ENCODE measurements at regions not wholly inside any gene's neighbourhood (a gene's known extent, or its start where the extent isn't known, plus 50 kb on each side); places are given as distances from the start of the nearest gene placed in this dataset.

GRCh38 chr6:155916846-155917624 lies 461.4 kb upstream of the NOX3 start:
- no peak for DNase-seq (ENCODE audit: low read depth in 1 of 2, low spot score in 1 of 2)
- Histone ChIP-seq H3K27ac (replicated peaks) (no peak overlapping the region), H3K4me3 (replicated peaks; ENCODE audit: insufficient read depth, low read length) (no peak overlapping the region), H3K27me3 (ENCODE audit: insufficient read depth, poor library complexity, severe bottlenecking) (no peaks in the 10 kb centered on the region)
- TF ChIP-seq GABPA (IDR thresholded peaks at IDR 0.05; ENCODE audit: low read depth): no peak
- TF ChIP-seq SPI1 (IDR thresholded peaks at IDR 0.05; ENCODE audit: borderline replicate concordance, low read depth): no peak
- TF ChIP-seq POLR2AphosphoS5 (IDR thresholded peaks at IDR 0.05; ENCODE audit: low read depth): no peak
- TF ChIP-seq, protein P1, sequence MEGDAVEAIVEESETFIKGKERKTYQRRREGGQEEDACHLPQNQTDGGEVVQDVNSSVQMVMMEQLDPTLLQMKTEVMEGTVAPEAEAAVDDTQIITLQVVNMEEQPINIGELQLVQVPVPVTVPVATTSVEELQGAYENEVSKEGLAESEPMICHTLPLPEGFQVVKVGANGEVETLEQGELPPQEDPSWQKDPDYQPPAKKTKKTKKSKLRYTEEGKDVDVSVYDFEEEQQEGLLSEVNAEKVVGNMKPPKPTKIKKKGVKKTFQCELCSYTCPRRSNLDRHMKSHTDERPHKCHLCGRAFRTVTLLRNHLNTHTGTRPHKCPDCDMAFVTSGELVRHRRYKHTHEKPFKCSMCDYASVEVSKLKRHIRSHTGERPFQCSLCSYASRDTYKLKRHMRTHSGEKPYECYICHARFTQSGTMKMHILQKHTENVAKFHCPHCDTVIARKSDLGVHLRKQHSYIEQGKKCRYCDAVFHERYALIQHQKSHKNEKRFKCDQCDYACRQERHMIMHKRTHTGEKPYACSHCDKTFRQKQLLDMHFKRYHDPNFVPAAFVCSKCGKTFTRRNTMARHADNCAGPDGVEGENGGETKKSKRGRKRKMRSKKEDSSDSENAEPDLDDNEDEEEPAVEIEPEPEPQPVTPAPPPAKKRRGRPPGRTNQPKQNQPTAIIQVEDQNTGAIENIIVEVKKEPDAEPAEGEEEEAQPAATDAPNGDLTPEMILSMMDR (IDR thresholded peaks at IDR 0.05; ENCODE audit: insufficient read depth, low read length): no peak
- no peak for TF ChIP-seq REST (IDR thresholded peaks at IDR 0.05; ENCODE audit: insufficient replicate concordance, low read depth)

- Histone ChIP-seq H3K4me3 (replicated peaks; ENCODE audit: insufficient read depth, low read length) (no peak overlapping the region), H3K27ac (replicated peaks) (no peak overlapping the region), H3K27me3 (ENCODE audit: insufficient read depth, poor library complexity, severe bottlenecking) (no peaks in the 10 kb centered on the region)
- TF ChIP-seq REST (IDR thresholded peaks at IDR 0.05; ENCODE audit: insufficient replicate concordance, low read depth): no peak
- TF ChIP-seq, protein P1 (IDR thresholded peaks at IDR 0.05; ENCODE audit: insufficient read depth, low read length): no peak
- no peak for TF ChIP-seq GABPA (IDR thresholded peaks at IDR 0.05; ENCODE audit: low read depth)
- TF ChIP-seq POLR2AphosphoS5 (IDR thresholded peaks at IDR 0.05; ENCODE audit: low read depth): no peak
- no peak for TF ChIP-seq SPI1 (IDR thresholded peaks at IDR 0.05; ENCODE audit: borderline replicate concordance, low read depth)
- no peak for DNase-seq (ENCODE audit: low read depth in 1 of 2, low spot score in 1 of 2)
These were observed 460.0 kb upstream of the NOX3 start for GRCh38 chr6:155915651-155916050.

DNA sequence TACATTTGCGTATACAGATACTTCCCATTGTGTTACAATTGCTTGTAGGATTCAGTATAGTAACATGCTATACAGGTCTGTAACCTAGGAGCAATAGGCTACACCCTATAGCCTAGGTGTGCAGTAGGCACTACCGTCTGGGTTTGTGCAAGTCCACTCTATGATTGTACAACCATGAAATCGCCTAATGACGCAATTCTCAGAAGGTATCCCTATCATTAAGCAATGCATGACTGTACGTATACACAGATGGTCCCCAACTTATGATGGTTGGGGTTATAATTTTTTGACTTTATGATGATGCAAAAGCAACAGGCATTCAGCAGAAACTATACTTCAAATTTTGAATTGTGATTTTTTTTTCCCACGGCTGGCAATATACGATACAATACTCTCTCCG lies 458.2 kb upstream of the NOX3 start:
- no peak overlapping the region for H3K4me3 ChIP-seq (replicated peaks; ENCODE audit: insufficient read depth, low read length)
- no peaks in the 10 kb centered on the region for H3K27me3 ChIP-seq (ENCODE audit: insufficient read depth, poor library complexity, severe bottlenecking)
- no peak for TF ChIP-seq REST (IDR thresholded peaks at IDR 0.05; ENCODE audit: insufficient replicate concordance, low read depth)
- DNase-seq (ENCODE audit: low read depth in 1 of 2, low spot score in 1 of 2): no peak
- no peak overlapping the region for H3K27ac ChIP-seq (replicated peaks)
